ENCODE measurements at regions not wholly inside any gene's neighbourhood (a gene's known extent, or its start where the extent isn't known, plus 50 kb on each side); places are given as distances from the start of the nearest gene placed in this dataset.

DNA sequence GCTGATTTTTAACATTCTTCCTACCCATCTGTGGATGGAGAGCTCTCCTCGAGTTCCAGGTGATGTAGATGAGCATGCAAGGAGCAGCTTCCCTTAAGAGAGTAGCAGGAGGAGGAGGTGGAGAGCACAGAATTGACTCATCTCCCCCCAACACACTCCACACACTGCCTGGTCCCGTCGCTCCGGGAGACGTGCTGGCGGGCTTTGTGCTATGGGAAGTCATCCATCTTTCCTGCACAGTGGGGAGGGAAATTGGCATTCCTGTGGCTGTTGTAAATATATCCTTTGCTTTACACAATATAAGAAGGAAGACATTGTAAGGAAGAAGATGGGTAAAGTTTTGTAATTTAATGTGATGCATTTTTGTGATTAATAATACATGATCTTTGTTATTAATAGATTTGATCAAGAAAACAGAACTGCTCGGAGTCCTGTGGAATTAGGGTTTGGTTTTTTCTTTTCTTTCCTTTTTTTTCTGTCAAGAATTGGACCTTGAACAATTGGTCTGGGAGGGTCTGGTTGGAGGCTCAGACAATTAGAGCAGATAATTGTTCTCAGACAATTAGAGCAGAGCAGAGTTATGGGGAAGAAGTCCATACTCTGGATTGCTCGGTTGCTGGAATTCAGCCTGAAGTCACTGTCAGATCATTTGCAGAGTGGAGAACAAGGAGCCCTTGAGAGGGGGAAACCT, 297.8 kb downstream of the GADD45G start:
- DNase-seq (no peak), ATAC-seq (no peak)
- TF ChIP-seq, protein P1, sequence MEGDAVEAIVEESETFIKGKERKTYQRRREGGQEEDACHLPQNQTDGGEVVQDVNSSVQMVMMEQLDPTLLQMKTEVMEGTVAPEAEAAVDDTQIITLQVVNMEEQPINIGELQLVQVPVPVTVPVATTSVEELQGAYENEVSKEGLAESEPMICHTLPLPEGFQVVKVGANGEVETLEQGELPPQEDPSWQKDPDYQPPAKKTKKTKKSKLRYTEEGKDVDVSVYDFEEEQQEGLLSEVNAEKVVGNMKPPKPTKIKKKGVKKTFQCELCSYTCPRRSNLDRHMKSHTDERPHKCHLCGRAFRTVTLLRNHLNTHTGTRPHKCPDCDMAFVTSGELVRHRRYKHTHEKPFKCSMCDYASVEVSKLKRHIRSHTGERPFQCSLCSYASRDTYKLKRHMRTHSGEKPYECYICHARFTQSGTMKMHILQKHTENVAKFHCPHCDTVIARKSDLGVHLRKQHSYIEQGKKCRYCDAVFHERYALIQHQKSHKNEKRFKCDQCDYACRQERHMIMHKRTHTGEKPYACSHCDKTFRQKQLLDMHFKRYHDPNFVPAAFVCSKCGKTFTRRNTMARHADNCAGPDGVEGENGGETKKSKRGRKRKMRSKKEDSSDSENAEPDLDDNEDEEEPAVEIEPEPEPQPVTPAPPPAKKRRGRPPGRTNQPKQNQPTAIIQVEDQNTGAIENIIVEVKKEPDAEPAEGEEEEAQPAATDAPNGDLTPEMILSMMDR (IDR thresholded peaks at IDR 0.05) = no peak
- intact Hi-C loops (cut with micrococcal nuclease) = no loop called here
- ChIA-PET POLR2A (no interaction called here), CTCF (no interaction called here)
- Mint-ChIP-seq H3K27me3 (peaks cover 21% of the 10 kb centered on the region), H3K4me1 (ENCODE audit: low read depth) (no peaks in the 10 kb centered on the region), H3K4me3 (no peak overlapping the region), H3K9me3 (peaks cover 2% of the 10 kb centered on the region), H3K36me3 (ENCODE audit: low read depth) (no peaks in the 10 kb centered on the region), H3K27ac (no peak overlapping the region)

DNA sequence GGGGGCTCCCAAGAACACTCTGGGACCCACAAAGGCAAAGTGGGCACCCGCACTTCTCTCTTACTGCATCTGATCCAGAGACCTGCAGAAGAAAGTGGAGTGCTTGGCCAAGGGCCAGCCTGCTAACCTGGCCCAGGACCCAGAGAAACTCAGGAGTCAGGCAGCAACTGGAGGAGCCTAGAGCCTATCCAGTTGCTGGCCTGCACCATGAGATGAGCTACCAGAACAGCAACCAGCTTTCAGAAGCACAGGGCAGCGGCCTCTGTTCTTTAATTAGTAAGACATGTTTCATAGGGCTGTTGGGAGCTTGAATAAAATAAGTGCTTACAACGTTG, 298.3 kb downstream of the GADD45G start:
- H3K4me3 Mint-ChIP-seq = no peak overlapping the region
- ATAC-seq = no peak
- POLR2A ChIA-PET = no interaction called here
- peaks cover 2% of the 10 kb centered on the region for H3K9me3 Mint-ChIP-seq
- H3K36me3 Mint-ChIP-seq (ENCODE audit: low read depth) = no peaks in the 10 kb centered on the region
- no peaks in the 10 kb centered on the region for H3K4me1 Mint-ChIP-seq (ENCODE audit: low read depth)
- TF ChIP-seq, protein P1 (IDR thresholded peaks at IDR 0.05) = no peak
- CTCF ChIA-PET = no interaction called here
- intact Hi-C loops (cut with micrococcal nuclease) = no loop called here
- DNase-seq = no peak
- peaks cover 20% of the 10 kb centered on the region for H3K27me3 Mint-ChIP-seq
- no peak overlapping the region for H3K27ac Mint-ChIP-seq

DNA sequence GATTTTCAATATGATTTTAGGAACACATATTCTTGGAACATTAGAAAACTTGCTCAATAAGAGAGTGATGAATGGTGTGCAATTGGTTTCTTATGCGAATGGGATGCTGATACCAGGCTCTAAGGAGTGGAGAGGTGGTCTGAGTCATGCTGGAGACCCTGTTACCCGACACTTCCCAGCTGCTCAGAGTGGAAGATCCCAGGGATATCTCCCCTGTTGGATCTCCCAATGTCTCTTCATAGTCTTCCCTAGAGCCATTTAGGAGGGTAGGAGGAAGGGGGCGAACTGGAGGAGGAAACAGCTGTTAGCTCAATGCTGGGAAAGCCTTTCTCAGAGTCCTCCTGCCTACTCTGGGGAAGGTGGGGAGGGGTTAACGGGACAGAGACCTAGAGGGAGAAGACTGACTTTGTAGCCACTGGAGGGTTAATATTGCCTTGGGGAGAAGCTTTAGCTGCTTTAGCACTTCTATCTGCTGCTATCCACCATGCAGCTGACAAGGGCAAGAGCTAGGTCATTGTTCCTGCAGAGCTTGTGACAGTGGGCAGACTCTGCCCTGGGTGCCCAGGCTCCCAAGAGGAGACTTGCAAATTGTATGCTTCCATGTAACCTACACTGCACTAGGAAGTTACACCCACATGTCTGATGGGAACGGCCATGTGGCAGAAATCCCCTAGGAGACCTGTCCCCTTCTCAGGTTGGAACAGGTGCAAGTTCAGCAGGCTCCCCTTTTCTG, 301.0 kb downstream of the GADD45G start:
- ChIA-PET CTCF (no interaction called here), POLR2A (no interaction called here)
- Mint-ChIP-seq H3K27ac (no peak overlapping the region), H3K4me3 (no peak overlapping the region), H3K36me3 (ENCODE audit: low read depth) (no peaks in the 10 kb centered on the region), H3K27me3 (peaks cover 13% of the 10 kb centered on the region), H3K4me1 (ENCODE audit: low read depth) (no peaks in the 10 kb centered on the region), H3K9me3 (peaks cover 2% of the 10 kb centered on the region)
- TF ChIP-seq, protein P1 (IDR thresholded peaks at IDR 0.05) = no peak
- DNase-seq = no peak
- intact Hi-C loops (cut with micrococcal nuclease) = no loop called here
- no peak for ATAC-seq

DNA sequence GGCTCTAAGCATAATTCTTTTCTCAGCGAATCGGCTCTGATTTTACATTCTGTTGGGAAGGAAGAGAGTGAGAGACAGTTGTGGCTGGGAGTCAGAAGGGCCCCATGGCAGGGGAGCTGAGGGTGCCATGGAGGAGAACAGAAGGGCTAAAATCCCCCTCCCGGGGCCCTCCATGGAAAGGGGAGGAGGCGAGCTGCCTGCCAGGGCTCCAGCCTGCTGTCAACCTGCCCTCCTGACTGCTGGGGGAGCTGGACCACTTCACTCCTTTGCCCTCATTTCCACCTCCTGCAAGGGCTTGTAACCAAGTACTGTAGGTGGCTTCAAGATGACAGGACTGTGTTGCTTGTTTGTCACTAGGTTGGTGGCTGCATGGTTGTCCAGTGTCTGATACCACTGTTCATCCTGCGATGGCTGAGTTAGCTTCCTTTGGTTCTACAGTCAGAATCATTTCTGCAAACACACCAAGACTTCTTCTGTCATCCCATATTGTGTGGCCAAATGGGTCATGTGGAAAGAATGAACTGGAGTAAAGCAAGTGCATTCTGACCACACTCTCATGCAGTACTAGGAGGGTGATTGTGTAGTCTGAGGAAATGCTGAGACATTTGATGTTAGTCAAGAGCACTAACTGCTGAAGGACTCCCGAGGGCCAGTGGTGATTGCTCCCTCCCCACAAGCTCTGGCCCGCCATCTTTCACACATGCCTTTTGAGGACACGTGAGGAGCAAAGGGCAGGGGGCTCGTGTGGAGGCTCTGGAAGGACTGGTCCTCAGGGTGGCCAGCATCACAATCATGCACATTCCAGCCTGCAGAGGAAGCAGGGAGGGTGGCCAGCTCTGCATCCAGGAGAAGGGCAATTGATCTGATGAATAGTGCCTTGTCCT, 307.2 kb downstream of the GADD45G start:
- Mint-ChIP-seq H3K4me3 (no peak overlapping the region), H3K9me3 (peaks cover 2% of the 10 kb centered on the region), H3K27ac (no peak overlapping the region), H3K36me3 (ENCODE audit: low read depth) (no peaks in the 10 kb centered on the region), H3K27me3 (no peaks in the 10 kb centered on the region), H3K4me1 (ENCODE audit: low read depth) (peaks cover 7% of the 10 kb centered on the region)
- TF ChIP-seq, protein P1 (IDR thresholded peaks at IDR 0.05) = no peak
- ChIA-PET CTCF (interaction anchor here (1.0 to 1.7 kb wide), 4 partner anchors 35 to 314 kb away, joined by 3 to 5 read pairs (median 3); no protein-coding TSS in a partner anchor), POLR2A (no interaction called here)
- intact Hi-C loops (cut with micrococcal nuclease) = no loop called here
- no peak for ATAC-seq
- no peak for DNase-seq

DNA sequence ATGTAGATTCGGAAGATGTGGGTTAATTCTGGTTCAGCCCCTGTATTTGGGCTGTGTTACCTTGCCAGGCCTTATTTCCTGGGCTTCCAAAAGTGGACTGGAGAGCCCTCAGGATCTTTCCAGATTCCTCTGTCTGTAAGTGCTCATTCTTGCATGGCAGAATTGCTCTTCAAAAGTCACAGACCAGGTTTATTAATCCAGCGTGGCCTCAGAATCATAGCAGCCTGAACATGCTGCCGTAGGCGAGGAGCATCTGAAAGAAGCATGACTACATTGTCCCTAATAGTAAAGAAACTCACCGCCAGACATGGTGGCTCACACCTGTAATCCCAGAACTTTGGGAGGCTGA, 307.8 kb downstream of the GADD45G start:
- H3K27me3 Mint-ChIP-seq = peaks cover 1% of the 10 kb centered on the region
- TF ChIP-seq, protein P1 (IDR thresholded peaks at IDR 0.05) = no peak
- CTCF ChIA-PET = interaction anchor here (1.7 kb wide), 1 partner anchor 315 kb away, joined by 5 read pairs; no protein-coding TSS in a partner anchor
- H3K4me3 Mint-ChIP-seq = no peak overlapping the region
- H3K36me3 Mint-ChIP-seq (ENCODE audit: low read depth) = no peaks in the 10 kb centered on the region
- intact Hi-C loops (cut with micrococcal nuclease) = no loop called here
- no peak overlapping the region for H3K27ac Mint-ChIP-seq
- ATAC-seq (no peak), DNase-seq (no peak)
- H3K9me3 Mint-ChIP-seq = peaks cover under 1% of the 10 kb centered on the region
- peaks cover 9% of the 10 kb centered on the region for H3K4me1 Mint-ChIP-seq (ENCODE audit: low read depth)
- POLR2A ChIA-PET = no interaction called here

Measured in activated CD8-positive, alpha-beta T cell treated with anti-CD3 and anti-CD28 coated beads for 36 hours (primary cell).